A549 (cell line): ENCODE measurements at regions not wholly inside any gene's neighbourhood (a gene's known extent, or its start where the extent isn't known, plus 50 kb on each side); places are given as distances from the start of the nearest gene placed in this dataset.

Source experiments
- CBX2 ChIP-seq: fragments of 200-600 bp; sonication (generic); IDR thresholded peaks from 2 replicates; pipeline ENCODE4 v1.6.1; 2016; ENCODE audit warnings: low read depth, mild to moderate bottlenecking, borderline replicate concordance
- CEBPB ChIP-seq, 2 experiments: fragments of >200 bp in 1 of 2; sonication (Bioruptor Twin) in 1 of 2; formaldehyde crosslinking in 1 of 2; IDR thresholded peaks; 2 replicates each; pipeline ENCODE4 v1.6.1; 2012 to 2016
- CTCF ChIP-seq: fragments of >200 bp; sonication (Bioruptor Twin); formaldehyde crosslinking; IDR thresholded peaks from 3 replicates; pipeline ENCODE4 v1.5.1; 2016
- EHMT2 ChIP-seq: fragments of 200-600 bp; sonication (generic); IDR thresholded peaks from 2 replicates; pipeline ENCODE4 v1.6.1; 2016; ENCODE audit warnings: antibody characterized with exemption, low read depth, mild to moderate bottlenecking, moderate library complexity
- EP300 ChIP-seq, 2 experiments: fragments of >200 bp; sonication (Bioruptor Twin); formaldehyde crosslinking; IDR thresholded peaks; 2 replicates in 1 of 2; 3 replicates in 1 of 2; pipeline ENCODE4 v1.6.1; 2016 to 2017
- HDAC2 ChIP-seq: fragments of 200-600 bp; sonication (generic); IDR thresholded peaks from 2 replicates; pipeline ENCODE4 v1.6.1; 2016
- HMGXB4 ChIP-seq: fragments of 250-450 bp; sonication (Bioruptor Pico); IDR thresholded peaks from 2 replicates; pipeline ENCODE4 v1.5.0; 2021; ENCODE audit warnings: mild to moderate bottlenecking, moderate library complexity, borderline replicate concordance
- JUNB ChIP-seq: fragments of >200 bp; sonication (Bioruptor Twin); formaldehyde crosslinking; IDR thresholded peaks from 2 replicates; pipeline ENCODE4 v1.6.1; 2016
- MAZ ChIP-seq: fragments of 150-350 bp; IDR thresholded peaks from 2 replicates; pipeline ENCODE4 v1.6.1; 2014; ENCODE audit warnings: antibody characterized with exemption, low read depth, low read length, borderline replicate concordance
- MYC ChIP-seq: IDR thresholded peaks from 2 replicates; pipeline ENCODE4 v1.6.1; 2012; ENCODE audit warnings: mild to moderate bottlenecking, inconsistent platforms, low read length, improper control_type of control experiment, borderline replicate concordance
- PHF8 ChIP-seq: fragments of 200-600 bp; sonication (generic); IDR thresholded peaks from 2 replicates; pipeline ENCODE4 v1.6.1; 2016; ENCODE audit warnings: low read depth, mild to moderate bottlenecking, antibody characterized with exemption, moderate library complexity, borderline replicate concordance
- RCOR1 ChIP-seq: fragments of 150-350 bp; IDR thresholded peaks from 2 replicates; pipeline ENCODE4 v1.6.1; 2014; ENCODE audit warnings: antibody characterized with exemption, low read length, low read depth
- REST ChIP-seq: fragments of 200-600 bp; sonication (generic); IDR thresholded peaks from 2 replicates; pipeline ENCODE4 v1.6.1; 2016; ENCODE audit warnings: antibody characterized with exemption, mild to moderate bottlenecking, moderate library complexity

DNA sequence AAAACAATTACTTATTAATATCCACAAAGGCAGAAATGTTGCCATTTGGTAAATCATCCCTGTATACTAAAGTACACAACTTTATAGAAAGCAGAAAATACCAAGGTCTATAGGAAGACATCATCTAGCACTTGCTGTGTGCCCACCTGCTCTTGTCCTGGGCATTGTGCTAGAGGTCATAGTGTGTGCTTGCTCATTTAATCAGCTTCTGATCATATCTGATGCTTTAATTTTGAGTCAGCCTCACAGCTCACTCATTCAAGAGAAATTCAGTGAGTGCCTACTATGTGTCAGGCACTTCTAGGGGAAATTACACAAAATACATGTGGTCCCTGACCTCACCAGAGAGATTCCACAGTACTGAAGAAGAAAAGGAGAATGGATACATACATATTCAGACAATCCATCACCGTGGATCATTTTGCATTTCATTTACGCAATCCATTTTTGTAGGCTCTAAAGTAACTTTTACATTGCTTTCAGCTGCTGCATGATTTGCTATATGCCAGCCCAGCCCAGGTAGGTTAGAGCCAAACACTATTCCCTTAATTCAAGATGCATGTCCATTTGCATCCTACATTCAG, 167.9 kb upstream of the MCHR2 start:
- TF ChIP-seq RCOR1 (no peak), CEBPB (IDR thresholded peaks at IDR 0.05) (no peak), CTCF (no peak), HMGXB4 (CRISPR knock-in tag) (no peak), MAZ (no peak), MYC (no peak), HDAC2 (no peak), EP300 (IDR thresholded peaks at IDR 0.05) (no peak), CBX2 (no peak), EHMT2 (no peak), REST (no peak), JUNB (no peak), PHF8 (no peak)
